ENCODE measurements at regions not wholly inside any gene's neighbourhood (a gene's known extent, or its start where the extent isn't known, plus 50 kb on each side); places are given as distances from the start of the nearest gene placed in this dataset.

DNA sequence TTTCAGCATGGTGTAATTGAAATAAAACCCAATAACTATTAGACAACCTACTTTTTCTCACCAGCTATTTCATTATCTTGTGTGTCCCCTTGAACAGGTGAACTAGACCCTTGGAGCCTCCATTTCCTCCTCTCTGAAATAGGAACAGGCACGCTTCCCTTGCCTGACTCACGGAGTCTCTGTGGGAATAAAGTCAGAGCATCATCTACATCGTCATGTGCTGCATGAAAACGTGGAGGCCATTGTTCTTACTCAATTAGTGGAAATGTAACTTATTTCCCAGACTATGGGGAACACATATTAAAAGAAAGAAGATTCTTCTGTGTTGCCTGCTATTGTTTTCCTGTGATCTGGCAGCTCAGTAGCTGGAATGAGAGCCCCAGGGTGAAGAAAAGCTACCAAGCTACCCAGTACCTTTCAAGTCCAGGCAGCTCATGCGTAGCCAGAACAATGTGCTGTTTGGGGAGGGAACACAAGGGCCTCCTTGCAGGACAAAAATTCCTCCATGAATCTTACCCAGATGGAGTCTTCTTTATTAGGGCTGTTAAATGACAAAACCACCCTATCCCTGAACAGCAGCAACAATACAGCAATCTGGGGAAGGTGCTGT, 59.8 kb downstream of the SOX11 start:
- H3K4me3 ChIP-seq (ENCODE audit: low read depth, low read length): no peak overlapping the region
- TF ChIP-seq, protein P1, sequence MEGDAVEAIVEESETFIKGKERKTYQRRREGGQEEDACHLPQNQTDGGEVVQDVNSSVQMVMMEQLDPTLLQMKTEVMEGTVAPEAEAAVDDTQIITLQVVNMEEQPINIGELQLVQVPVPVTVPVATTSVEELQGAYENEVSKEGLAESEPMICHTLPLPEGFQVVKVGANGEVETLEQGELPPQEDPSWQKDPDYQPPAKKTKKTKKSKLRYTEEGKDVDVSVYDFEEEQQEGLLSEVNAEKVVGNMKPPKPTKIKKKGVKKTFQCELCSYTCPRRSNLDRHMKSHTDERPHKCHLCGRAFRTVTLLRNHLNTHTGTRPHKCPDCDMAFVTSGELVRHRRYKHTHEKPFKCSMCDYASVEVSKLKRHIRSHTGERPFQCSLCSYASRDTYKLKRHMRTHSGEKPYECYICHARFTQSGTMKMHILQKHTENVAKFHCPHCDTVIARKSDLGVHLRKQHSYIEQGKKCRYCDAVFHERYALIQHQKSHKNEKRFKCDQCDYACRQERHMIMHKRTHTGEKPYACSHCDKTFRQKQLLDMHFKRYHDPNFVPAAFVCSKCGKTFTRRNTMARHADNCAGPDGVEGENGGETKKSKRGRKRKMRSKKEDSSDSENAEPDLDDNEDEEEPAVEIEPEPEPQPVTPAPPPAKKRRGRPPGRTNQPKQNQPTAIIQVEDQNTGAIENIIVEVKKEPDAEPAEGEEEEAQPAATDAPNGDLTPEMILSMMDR (IDR thresholded peaks at IDR 0.05; ENCODE audit: borderline replicate concordance, insufficient read depth, low read depth, low read length): no peak

DNA sequence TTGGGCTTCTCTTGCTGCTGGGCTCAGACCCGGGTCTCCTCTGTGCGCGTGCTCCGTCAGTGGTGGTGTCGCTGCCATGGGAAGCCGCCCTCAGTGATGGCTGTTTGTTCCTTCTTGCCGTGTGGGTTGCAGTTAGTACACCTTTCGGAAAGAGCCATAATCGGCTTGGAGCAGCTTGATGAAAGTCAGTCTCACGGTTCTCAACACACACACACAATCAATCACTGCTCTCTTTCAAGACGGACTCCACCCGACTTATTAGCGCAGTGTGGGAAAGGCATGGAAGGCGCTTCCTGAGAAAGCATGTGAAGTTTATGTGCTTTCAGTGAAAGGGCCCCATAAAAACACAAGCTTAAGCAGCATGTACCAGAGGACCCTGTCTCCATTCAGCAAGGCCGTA, 64.1 kb downstream of the SOX11 start:
- TF ChIP-seq, protein P1 (IDR thresholded peaks at IDR 0.05; ENCODE audit: borderline replicate concordance, insufficient read depth, low read depth, low read length): no peak
- no peak overlapping the region for H3K4me3 ChIP-seq (ENCODE audit: low read depth, low read length)

DNA sequence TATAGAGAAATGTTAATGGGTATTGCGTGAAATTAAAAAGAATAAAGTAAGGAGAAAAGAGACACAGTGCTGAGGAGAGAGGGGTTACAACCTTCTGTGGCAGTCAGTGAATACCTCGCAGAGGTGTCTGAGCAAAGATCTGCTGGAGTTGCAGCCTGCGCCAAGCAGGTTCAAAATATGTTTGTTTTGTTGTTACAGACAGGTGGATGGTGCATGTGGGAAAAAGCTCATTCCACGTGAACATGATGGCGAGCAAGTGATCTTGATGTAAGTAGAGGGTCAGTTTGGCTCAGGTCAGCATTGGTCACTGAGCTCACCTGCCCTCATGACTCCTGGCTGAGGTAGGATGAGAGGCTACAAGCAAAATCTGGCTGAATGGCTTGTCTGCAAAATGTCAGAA, 66.2 kb downstream of the SOX11 start:
- H3K4me3 ChIP-seq (ENCODE audit: low read depth, low read length): no peak overlapping the region
- TF ChIP-seq, protein P1 (IDR thresholded peaks at IDR 0.05; ENCODE audit: borderline replicate concordance, insufficient read depth, low read depth, low read length): no peak

DNA sequence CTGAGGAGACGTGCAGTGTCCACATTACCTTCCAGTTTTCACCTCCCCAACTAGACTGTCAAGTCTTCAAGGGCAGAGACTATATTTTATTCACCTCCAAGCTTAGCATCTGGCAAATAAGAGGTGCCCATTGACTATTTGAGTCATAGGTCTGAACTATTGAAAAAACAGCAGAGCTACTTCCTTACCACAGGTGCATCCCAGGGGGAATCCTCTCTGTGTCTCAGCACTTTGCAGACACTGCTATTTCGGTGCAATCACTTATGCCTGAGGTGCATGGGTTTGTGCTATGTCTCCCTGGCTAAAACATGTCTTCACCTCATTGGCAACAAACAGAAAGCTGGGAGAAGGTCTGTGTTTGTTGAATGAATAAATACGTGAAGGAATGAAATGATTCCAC, 67.8 kb downstream of the SOX11 start:
- TF ChIP-seq, protein P1 (IDR thresholded peaks at IDR 0.05; ENCODE audit: borderline replicate concordance, insufficient read depth, low read depth, low read length): no peak

DNA sequence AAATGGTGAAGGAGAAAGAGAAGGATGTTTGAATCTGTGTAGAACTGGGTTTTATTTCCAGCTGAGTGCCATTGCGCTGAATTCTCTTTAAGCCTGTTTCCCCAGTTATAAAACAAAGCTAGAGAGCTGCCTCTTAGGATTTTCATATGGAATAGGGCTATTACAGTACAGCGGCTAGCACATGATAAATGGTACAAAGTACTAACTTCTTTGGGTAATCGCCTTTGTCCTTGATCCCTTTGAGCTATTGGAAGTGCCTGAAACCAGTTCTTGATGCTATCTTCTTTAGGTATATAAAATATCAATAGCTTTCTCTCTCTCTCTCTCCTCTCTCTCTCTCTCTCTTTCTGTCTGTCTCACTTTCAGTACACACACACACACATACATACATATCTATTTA, 71.3 kb downstream of the SOX11 start:
- TF ChIP-seq, protein P1 (IDR thresholded peaks at IDR 0.05; ENCODE audit: borderline replicate concordance, insufficient read depth, low read depth, low read length): no peak
- H3K4me3 ChIP-seq (ENCODE audit: low read depth, low read length): no peak overlapping the region

More for the DNA sequence above, 67.8 kb downstream of the SOX11 start:
- H3K4me3 ChIP-seq (ENCODE audit: low read depth, low read length): no peak overlapping the region

DNA sequence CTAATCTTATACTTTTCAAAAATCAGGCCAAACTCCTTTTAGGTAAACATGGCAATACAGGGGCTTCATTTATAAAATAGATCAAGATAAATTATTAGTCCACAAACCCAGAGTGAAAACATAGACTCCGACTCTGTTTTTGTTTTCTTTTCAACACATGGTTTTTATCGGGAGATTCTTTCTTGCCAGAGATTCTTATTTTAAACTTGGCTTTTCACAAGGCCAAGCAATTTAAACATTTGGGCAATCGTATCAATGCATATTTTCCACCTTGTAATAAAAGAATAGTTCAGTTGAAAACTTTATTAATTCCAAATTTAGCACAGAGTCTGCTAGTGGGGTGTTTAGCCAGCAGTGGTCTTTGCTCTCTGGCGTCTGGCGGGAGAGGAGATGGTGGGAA, 71.9 kb downstream of the SOX11 start:
- TF ChIP-seq, protein P1 (IDR thresholded peaks at IDR 0.05; ENCODE audit: borderline replicate concordance, insufficient read depth, low read depth, low read length): no peak
- H3K4me3 ChIP-seq (ENCODE audit: low read depth, low read length): no peak overlapping the region

DNA sequence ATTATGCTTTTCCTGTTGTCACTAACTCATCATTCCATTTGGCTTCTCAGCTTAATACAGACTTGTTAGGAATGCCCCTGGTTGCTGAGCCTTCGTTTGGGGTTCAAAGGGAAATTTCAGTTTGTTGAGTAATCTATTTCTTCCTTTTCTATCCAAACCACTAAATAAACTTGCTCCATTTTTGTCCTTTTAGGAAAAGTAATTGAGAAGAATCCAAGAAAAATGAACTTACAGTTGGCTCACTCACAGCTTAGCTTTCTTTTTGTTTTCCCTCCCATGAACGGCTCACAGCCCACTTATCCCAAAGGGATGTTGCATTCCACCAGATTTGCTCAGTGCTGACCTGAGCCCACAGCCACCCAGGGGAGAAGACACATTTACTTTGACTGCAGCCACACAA, 73.9 kb downstream of the SOX11 start:
- TF ChIP-seq, protein P1 (IDR thresholded peaks at IDR 0.05; ENCODE audit: borderline replicate concordance, insufficient read depth, low read depth, low read length): no peak
- no peak overlapping the region for H3K4me3 ChIP-seq (ENCODE audit: low read depth, low read length)

Measured in GM12875 (cell line).